Endothelial cell of umbilical vein (primary cell): ENCODE measurements at regions not wholly inside any gene's neighbourhood (a gene's known extent, or its start where the extent isn't known, plus 50 kb on each side); places are given as distances from the start of the nearest gene placed in this dataset.

ENCODE experiments used
- BruUV-seq: library from RNA; stranded (reverse); fragments of 400-500 nt; replicated peaks from 2 replicates; lab custom pipeline; 2021; lab: Mats Ljungman, UMichigan
- CTCF ChIA-PET: fragments of 300-600, 350-600 bp; sonication (Branson Sonifier 250); formaldehyde crosslinking; loops from one replicate; lab custom pipeline; 2021; ENCODE audit warnings: antibody characterized with exemption, inconsistent platforms; lab: Charles Lee
- POLR2A ChIA-PET: fragments of 300-600, 350-600 bp; sonication (Branson Sonifier 250); formaldehyde crosslinking; loops from one replicate; lab custom pipeline; 2021; ENCODE audit warnings: antibody characterized with exemption, inconsistent platforms; lab: Charles Lee
- DNase-seq: peaks from one replicate; pipeline ENCODE4 v3.0.0-alpha.2; 2011; ENCODE audit warnings: low read depth, low spot score
- FAIRE-seq: peaks from 2 replicates; lab custom pipeline; 2011; peaks lifted over from hg19 to GRCh38; lab: Jason Lieb, UNC
- H2AFZ ChIP-seq: 2 replicates; pipeline ENCODE4 v1.6.0; 2012; ENCODE audit warnings: low read depth, low read length, control low read depth, inconsistent platforms
- H3K27ac ChIP-seq: 2 replicates; pipeline ENCODE4 v1.5.1; 2011; ENCODE audit warnings: low read depth, mild to moderate bottlenecking, control low read depth, low read length, moderate library complexity; ENCODE audit not compliant: insufficient read depth
- H3K27me3 ChIP-seq, 2 experiments: 2 replicates each; pipeline versions ENCODE4 v1.6.0 to v1.6.1; 2011; ENCODE audit warnings: low read length in 2 of 2, mixed read lengths in 1 of 2; ENCODE audit not compliant: control insufficient read depth in 2 of 2, insufficient read depth in 2 of 2
- H3K36me3 ChIP-seq, 2 experiments: 2 replicates in 1 of 2; 3 replicates in 1 of 2; pipeline ENCODE4 v1.5.1; 2011; ENCODE audit warnings: low read length in 2 of 2, mild to moderate bottlenecking in 1 of 2, moderate library complexity in 1 of 2; ENCODE audit not compliant: control insufficient read depth in 2 of 2, insufficient read depth in 2 of 2; ENCODE audit errors: extremely low read depth in 1 of 2
- H3K4me1 ChIP-seq: 3 replicates; pipeline ENCODE4 v1.5.1; 2011; ENCODE audit warnings: mild to moderate bottlenecking, low read length; ENCODE audit not compliant: control insufficient read depth, insufficient read depth; ENCODE audit errors: extremely low read depth
- H3K4me2 ChIP-seq: 2 replicates; pipeline ENCODE4 v1.6.1; 2011; ENCODE audit warnings: low read length, control low read depth, mixed read lengths; ENCODE audit not compliant: insufficient read depth
- H3K4me3 ChIP-seq, 3 experiments: fragments of 200-600 bp in 1 of 3; sonication (generic), shearing (Covaris generic) in 1 of 3; replicated peaks in 1 of 3; 2 replicates each; pipeline ENCODE4 v1.5.1; 2011 to 2016; ENCODE audit warnings: control low read depth in 3 of 3, low read length in 3 of 3, mild to moderate bottlenecking in 2 of 3, inconsistent platforms in 1 of 3, low read depth in 1 of 3, moderate library complexity in 1 of 3; ENCODE audit not compliant: insufficient read depth in 1 of 3
- H3K79me2 ChIP-seq: 2 replicates; pipeline ENCODE4 v1.6.0; 2012; ENCODE audit warnings: low read length, inconsistent platforms; ENCODE audit not compliant: control insufficient read depth, insufficient read depth
- H3K9ac ChIP-seq: replicated peaks from 2 replicates; pipeline ENCODE3; 2011; ENCODE audit warnings: low read length, control low read depth; ENCODE audit not compliant: insufficient read depth; ENCODE audit errors: extremely low read depth
- H3K9me1 ChIP-seq: replicated peaks from 3 replicates; pipeline ENCODE4 v1.6.0; 2011; ENCODE audit warnings: mild to moderate bottlenecking, low read length; ENCODE audit not compliant: control insufficient read depth, insufficient read depth; ENCODE audit errors: extremely low read depth
- H3K9me3 ChIP-seq: replicated peaks from 2 replicates; pipeline ENCODE4 v1.5.1; 2012; ENCODE audit warnings: low read length, inconsistent platforms; ENCODE audit not compliant: control insufficient read depth, insufficient read depth
- H4K20me1 ChIP-seq: replicated peaks from 2 replicates; pipeline ENCODE3; 2011; ENCODE audit warnings: mild to moderate bottlenecking, low read length; ENCODE audit not compliant: control insufficient read depth, insufficient read depth; ENCODE audit errors: extremely low read depth
- EZH2 ChIP-seq: IDR thresholded peaks from 2 replicates; pipeline ENCODE4 v1.6.1; 2012; ENCODE audit warnings: borderline replicate concordance, low read depth, mild to moderate bottlenecking, moderate library complexity, low read length, inconsistent platforms; ENCODE audit not compliant: severe bottlenecking
- FOS ChIP-seq: IDR thresholded peaks from 2 replicates; pipeline ENCODE4 v1.6.1; 2011; ENCODE audit warnings: mild to moderate bottlenecking, low read length, moderate library complexity, borderline replicate concordance; ENCODE audit not compliant: insufficient read depth
- GATA2 ChIP-seq: IDR thresholded peaks from 2 replicates; pipeline ENCODE4 v1.7.0; 2011; ENCODE audit warnings: low read depth, mild to moderate bottlenecking, moderate library complexity, mixed read lengths, low read length; ENCODE audit not compliant: insufficient read length, insufficient read depth
- JUN ChIP-seq: IDR thresholded peaks from 2 replicates; pipeline ENCODE4 v1.6.1; 2011; ENCODE audit warnings: borderline replicate concordance, low read depth; ENCODE audit not compliant: insufficient read length, insufficient read depth
- MYC ChIP-seq: IDR thresholded peaks from one replicate; pipeline ENCODE4 v1.6.1; 2011; ENCODE audit warnings: mild to moderate bottlenecking, low read depth, low read length
- POLR2A ChIP-seq: IDR thresholded peaks from 2 replicates; pipeline ENCODE4 v1.6.1; 2012; ENCODE audit warnings: low read depth, mild to moderate bottlenecking, control low read depth, low read length
- POLR2AphosphoS5 ChIP-seq: IDR thresholded peaks from 2 replicates; pipeline ENCODE4 v1.6.1; 2012; ENCODE audit warnings: low read depth, mild to moderate bottlenecking, control low read depth, low read length, moderate library complexity; ENCODE audit not compliant: insufficient read depth
- dilution Hi-C: fragments of 300-500 bp; cut with MboI; formaldehyde crosslinking; loops from one replicate; pipeline ENCODE4 v1.15.0; 2019; ENCODE audit warnings: low sequenced_read_pairs; ENCODE audit not compliant: extremely low pct_ligation_motif_present
- intact Hi-C: fragments of 100-400 bp; cut with micrococcal nuclease; formaldehyde crosslinking; loops from one replicate; pipeline ENCODE4 v1.10.0; 2022
- TF ChIP-seq, protein P1 (sequence below), 2 donors: IDR thresholded peaks; 1 replicate in 1 of 2; 2 replicates in 1 of 2; pipeline ENCODE4 v1.5.1; 2011; ENCODE audit warnings: low read length in 2 of 2, mild to moderate bottlenecking in 2 of 2, moderate library complexity in 2 of 2, control low read depth in 1 of 2, inconsistent platforms in 1 of 2, low read depth in 1 of 2; ENCODE audit not compliant: insufficient read depth in 1 of 2; ENCODE audit errors: extremely low read depth in 1 of 2
- TF ChIP-seq, protein P2 (sequence below): IDR thresholded peaks from 2 replicates; pipeline ENCODE4 v1.6.1; 2011; ENCODE audit not compliant: insufficient read depth, insufficient read length

DNA sequence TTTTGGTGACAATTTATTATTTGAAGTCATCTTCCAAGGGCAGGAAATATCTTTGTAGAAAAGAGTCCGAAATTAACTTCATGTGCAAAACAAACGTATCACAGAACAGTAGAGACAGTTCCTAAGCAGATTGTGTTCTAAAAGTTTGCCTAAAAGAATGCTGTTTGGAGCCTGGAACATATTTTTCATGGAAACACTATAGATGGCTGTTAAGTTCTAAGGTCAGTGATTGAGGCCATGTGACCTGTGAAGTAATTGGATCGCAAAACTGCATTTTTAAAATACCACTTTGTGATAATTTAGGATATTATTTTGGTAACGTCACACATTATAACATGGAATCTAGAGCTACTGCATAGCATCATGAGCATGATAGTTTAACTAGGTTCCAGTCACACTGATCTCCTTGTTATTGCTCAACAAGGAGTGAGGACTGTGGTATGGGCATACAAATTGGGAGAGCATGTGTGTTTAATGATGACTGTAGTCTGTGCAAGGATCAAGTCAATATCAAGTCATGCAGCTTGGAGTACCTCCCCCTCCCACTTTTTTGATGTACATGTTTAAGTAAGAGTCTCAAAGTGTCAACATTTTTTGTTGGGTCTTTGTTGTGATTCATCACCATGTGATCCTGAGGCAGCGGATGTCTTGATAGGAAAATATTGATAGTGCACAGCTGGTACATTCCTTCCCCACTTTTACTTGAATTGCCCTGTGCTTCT lies 609.3 kb upstream of the CITED2 start:
- Histone ChIP-seq H3K9me3 (no peaks in the 10 kb centered on the region), H3K4me2 (no peak overlapping the region), H3K27me3 (no peaks in the 10 kb centered on the region), H3K27ac (no peak overlapping the region), H3K79me2 (no peaks in the 10 kb centered on the region), H4K20me1 (no peaks in the 10 kb centered on the region), H3K4me1 (peaks cover 12% of the 10 kb centered on the region), H3K9ac (no peak overlapping the region), H2AFZ (no peak overlapping the region), H3K9me1 (no peaks in the 10 kb centered on the region), H3K36me3 (no peaks in the 10 kb centered on the region), H3K4me3 (no peak overlapping the region)
- BruUV-seq = no TSS peak
- dilution Hi-C loops (no loop called here), intact Hi-C loops (loop anchor here (5.0 kb wide), 1 partner anchor 1579 kb away; no protein-coding TSS in a partner anchor)
- FAIRE-seq (no peak), DNase-seq (no peak)
- TF ChIP-seq POLR2A (no peak), JUN (no peak), MYC (no peak), GATA2 (no peak), EZH2 (no peak), POLR2AphosphoS5 (no peak), FOS (no peak)
- TF ChIP-seq, protein P1, sequence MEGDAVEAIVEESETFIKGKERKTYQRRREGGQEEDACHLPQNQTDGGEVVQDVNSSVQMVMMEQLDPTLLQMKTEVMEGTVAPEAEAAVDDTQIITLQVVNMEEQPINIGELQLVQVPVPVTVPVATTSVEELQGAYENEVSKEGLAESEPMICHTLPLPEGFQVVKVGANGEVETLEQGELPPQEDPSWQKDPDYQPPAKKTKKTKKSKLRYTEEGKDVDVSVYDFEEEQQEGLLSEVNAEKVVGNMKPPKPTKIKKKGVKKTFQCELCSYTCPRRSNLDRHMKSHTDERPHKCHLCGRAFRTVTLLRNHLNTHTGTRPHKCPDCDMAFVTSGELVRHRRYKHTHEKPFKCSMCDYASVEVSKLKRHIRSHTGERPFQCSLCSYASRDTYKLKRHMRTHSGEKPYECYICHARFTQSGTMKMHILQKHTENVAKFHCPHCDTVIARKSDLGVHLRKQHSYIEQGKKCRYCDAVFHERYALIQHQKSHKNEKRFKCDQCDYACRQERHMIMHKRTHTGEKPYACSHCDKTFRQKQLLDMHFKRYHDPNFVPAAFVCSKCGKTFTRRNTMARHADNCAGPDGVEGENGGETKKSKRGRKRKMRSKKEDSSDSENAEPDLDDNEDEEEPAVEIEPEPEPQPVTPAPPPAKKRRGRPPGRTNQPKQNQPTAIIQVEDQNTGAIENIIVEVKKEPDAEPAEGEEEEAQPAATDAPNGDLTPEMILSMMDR (IDR thresholded peaks at IDR 0.05; ENCODE audit: extremely low read depth in 1 of 2, insufficient read depth in 1 of 2, low read depth in 1 of 2, low read length in 2 of 2) = no peak
- TF ChIP-seq, protein P2, sequence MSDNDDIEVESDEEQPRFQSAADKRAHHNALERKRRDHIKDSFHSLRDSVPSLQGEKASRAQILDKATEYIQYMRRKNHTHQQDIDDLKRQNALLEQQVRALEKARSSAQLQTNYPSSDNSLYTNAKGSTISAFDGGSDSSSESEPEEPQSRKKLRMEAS = no peak
- ChIA-PET POLR2A (no interaction called here), CTCF (interaction anchor here (1.3 kb wide), 1 partner anchor 9 kb away, joined by 4 read pairs; no protein-coding TSS in a partner anchor)
